K562 (cell line): ENCODE measurements at regions not wholly inside any gene's neighbourhood (a gene's known extent, or its start where the extent isn't known, plus 50 kb on each side); places are given as distances from the start of the nearest gene placed in this dataset.

Experiments used
- ATAC-seq: fragments of 200-7000 bp; cut with Tn5 transposase; 3 replicates; pipeline ENCODE4 v1.9.1; 2020; ENCODE audit warnings: moderate library complexity
- BruUV-seq: library from RNA; stranded (reverse); fragments of 400-500 nt; replicated peaks from 2 replicates; lab custom pipeline; 2021; lab: Mats Ljungman, UMichigan
- CTCF ChIA-PET: fragments of 300-600 bp; formaldehyde crosslinking; extraction: SDS; loops from one replicate; lab custom pipeline; 2021; ENCODE audit warnings: low intra/inter-chr PET ratio; lab: Yijun Ruan, JAX
- POLR2A ChIA-PET: fragments of 300-600, 350-650 bp; sonication (Branson Sonifier 250); formaldehyde crosslinking; extraction: SDS; loops from one replicate; lab custom pipeline; 2021; ENCODE audit warnings: antibody characterized with exemption, inconsistent platforms; lab: Yijun Ruan, JAX
- DNase-seq, 4 experiments: peaks; one replicate each; pipeline versions ENCODE4 v3.0.0 to v3.0.0-alpha.2; 2011 to 2018; ENCODE audit warnings: low spot score in 3 of 4, mixed read lengths in 3 of 4; ENCODE audit errors: extremely low read depth in 1 of 4
- FAIRE-seq: peaks from 2 replicates; lab custom pipeline; 2011; peaks lifted over from hg19 to GRCh38; lab: Jason Lieb, UNC
- H2AFZ ChIP-seq: 2 replicates; pipeline ENCODE4 v1.6.0; 2011; ENCODE audit warnings: low read depth, low read length, control low read depth, inconsistent platforms
- H3K27ac ChIP-seq: fragments of 200-600 bp; 3 replicates; pipeline ENCODE4 v1.8.0; 2011; ENCODE audit warnings: low read depth, mild to moderate bottlenecking, control low read depth, inconsistent platforms, low read length, moderate library complexity, mixed read lengths; ENCODE audit errors: extremely low read depth
- H3K27me3 ChIP-seq, 2 experiments: fragments of 300-600 bp in 1 of 2; 2 replicates in 1 of 2; 3 replicates in 1 of 2; pipeline versions ENCODE4 v1.6.0 to v1.8.0; 2011; ENCODE audit warnings: inconsistent platforms in 2 of 2, low read length in 2 of 2, mild to moderate bottlenecking in 1 of 2, mixed read lengths in 1 of 2, moderate library complexity in 1 of 2; ENCODE audit not compliant: control insufficient read depth in 2 of 2, insufficient read depth in 2 of 2
- H3K36me3 ChIP-seq: fragments of 300-600 bp; 3 replicates; pipeline ENCODE4 v1.8.0; 2011; ENCODE audit warnings: mild to moderate bottlenecking, low read length, inconsistent platforms; ENCODE audit not compliant: control insufficient read depth, insufficient read depth
- H3K4me1 ChIP-seq, 2 experiments: fragments of 200-600 bp in 1 of 2; replicated peaks in 1 of 2; 2 replicates in 1 of 2; 3 replicates in 1 of 2; pipeline versions ENCODE4 v1.5.1 to v1.8.0; 2011; ENCODE audit warnings: inconsistent platforms in 2 of 2, low read length in 2 of 2, mild to moderate bottlenecking in 1 of 2, mixed read lengths in 1 of 2, moderate library complexity in 1 of 2; ENCODE audit not compliant: control insufficient read depth in 2 of 2, insufficient read depth in 2 of 2
- H3K4me2 ChIP-seq: 2 replicates; pipeline ENCODE4 v1.6.1; 2011; ENCODE audit warnings: low read length, control low read depth, inconsistent platforms, mixed read lengths; ENCODE audit not compliant: insufficient read depth
- H3K4me3 ChIP-seq: fragments of 200-600 bp; sonication (generic), shearing (Covaris generic); 2 replicates; pipeline ENCODE4 v1.5.1; 2016; ENCODE audit warnings: control low read depth, inconsistent platforms
- H3K79me2 ChIP-seq: fragments of 200-600 bp; 3 replicates; pipeline ENCODE4 v1.8.0; 2011; ENCODE audit warnings: low read length, inconsistent platforms; ENCODE audit not compliant: control insufficient read depth, insufficient read depth
- H3K9ac ChIP-seq, 2 experiments: 2 replicates each; pipeline versions ENCODE4 v1.6.0 to v1.6.1; 2011; ENCODE audit warnings: low read depth in 2 of 2, low read length in 2 of 2, control low read depth in 1 of 2, inconsistent platforms in 1 of 2, mild to moderate bottlenecking in 1 of 2, mixed read lengths in 1 of 2; ENCODE audit not compliant: insufficient read depth in 1 of 2
- H3K9me1 ChIP-seq: one replicate; pipeline ENCODE4 v1.6.0; 2011; ENCODE audit warnings: inconsistent platforms, mild to moderate bottlenecking, low read length, moderate library complexity; ENCODE audit not compliant: control insufficient read depth, insufficient read depth
- H3K9me3 ChIP-seq: replicated peaks from 2 replicates; pipeline ENCODE4 v1.5.1; 2011; ENCODE audit warnings: low read depth, low read length, inconsistent platforms; ENCODE audit not compliant: control insufficient read depth, insufficient read depth
- H4K20me1 ChIP-seq: replicated peaks from 2 replicates; pipeline ENCODE4 v1.6.1; 2011; ENCODE audit warnings: low read length, inconsistent platforms, mixed read lengths; ENCODE audit not compliant: control insufficient read depth, insufficient read depth
- EZH2 ChIP-seq: IDR thresholded peaks from 2 replicates; pipeline ENCODE4 v1.6.1; 2012; ENCODE audit warnings: low read depth, mild to moderate bottlenecking, inconsistent platforms, low read length, borderline replicate concordance
- HDAC8 ChIP-seq: fragments of 450-650 bp; IDR thresholded peaks from 2 replicates; pipeline ENCODE4 v1.6.1; 2016; ENCODE audit warnings: mild to moderate bottlenecking, missing genetic modification characterization, moderate library complexity, missing compliant biosample characterization
- HIVEP1 ChIP-seq: fragments of 250-450 bp; sonication (Bioruptor Pico); IDR thresholded peaks from 2 replicates; pipeline ENCODE4 v1.4.0; 2020; ENCODE audit warnings: mild to moderate bottlenecking
- HMGN3 ChIP-seq: IDR thresholded peaks from 2 replicates; pipeline ENCODE4 v1.6.1; 2011; ENCODE audit warnings: borderline replicate concordance, low read depth, mild to moderate bottlenecking, mixed read lengths, low read length; ENCODE audit not compliant: insufficient read length; ENCODE audit errors: extremely low read depth
- MEF2A ChIP-seq: IDR thresholded peaks from 2 replicates; pipeline ENCODE4 v1.6.1; 2011; ENCODE audit warnings: low read depth, mild to moderate bottlenecking, low read length, moderate library complexity; ENCODE audit not compliant: control insufficient read depth
- RBM22 ChIP-seq: fragments of 200-400 bp; formaldehyde crosslinking; IDR thresholded peaks from 2 replicates; pipeline ENCODE4 v1.6.1; 2018; ENCODE audit warnings: low read length, low read depth; ENCODE audit not compliant: poor library complexity, severe bottlenecking
- RCOR1 ChIP-seq, 2 experiments: IDR thresholded peaks; 2 replicates each; pipeline ENCODE4 v1.6.1; 2012; ENCODE audit warnings: low read depth in 2 of 2, low read length in 2 of 2, borderline replicate concordance in 1 of 2, improper control_type of control experiment in 1 of 2
- RFX7 ChIP-seq: fragments of 250-450 bp; sonication (Bioruptor Pico); IDR thresholded peaks from 2 replicates; pipeline ENCODE4 v1.5.1; 2021; ENCODE audit warnings: mild to moderate bottlenecking
- SNRNP70 ChIP-seq: fragments of 200-400 bp; formaldehyde crosslinking; optimal IDR thresholded peaks from 2 replicates; pipeline ENCODE3; 2017; ENCODE audit warnings: low read depth, low read length
- TAF7 ChIP-seq: fragments of 450-650 bp; IDR thresholded peaks from 2 replicates; pipeline ENCODE4 v1.6.1; 2016; ENCODE audit warnings: missing genetic modification characterization, missing compliant biosample characterization
- TSC22D4 ChIP-seq: fragments of 450-650 bp; IDR thresholded peaks from 2 replicates; pipeline ENCODE4 v1.6.1; 2016; ENCODE audit warnings: missing genetic modification characterization, missing biosample characterization, control low read depth
- ZC3H11A ChIP-seq: IDR thresholded peaks from 2 replicates; pipeline ENCODE4 v1.6.1; 2012; ENCODE audit warnings: low read depth, low read length, improper control_type of control experiment
- ZNF12 ChIP-seq: sonication (generic); formaldehyde crosslinking; IDR thresholded peaks from 2 replicates; pipeline ENCODE4 v1.4.0; 2020; ENCODE audit warnings: mild to moderate bottlenecking, missing genetic modification reagents
- ZNF609 ChIP-seq: sonication (generic); formaldehyde crosslinking; IDR thresholded peaks from 2 replicates; pipeline ENCODE4 v1.8.1; 2023; ENCODE audit warnings: missing genetic modification reagents, mild to moderate bottlenecking, borderline replicate concordance
- WGBS: fragments of 100-300 bp; shearing (Covaris generic); methylation state at CpG from one replicate; pipeline ENCODE4 v1.1.6; 2016; ENCODE audit warnings: low coverage, mixed read lengths; ENCODE audit not compliant: insufficient coverage; ENCODE audit errors: missing lambda C conversion rate; 5-methylcytosine and 5-hydroxymethylcytosine counted together
- in situ Hi-C: fragments of 300-500 bp; cut with MboI; formaldehyde crosslinking; loops from 4 replicates; pipeline ENCODE4 v1.15.0; 2018; ENCODE audit warnings: inconsistent platforms, mixed read lengths
- intact Hi-C: fragments of 100-400 bp; cut with micrococcal nuclease; formaldehyde crosslinking; loops from 2 replicates; pipeline ENCODE4 v1.14.2; 2022
- TF ChIP-seq, protein P1 (sequence below): fragments of 450-650 bp; IDR thresholded peaks from 2 replicates; pipeline ENCODE4 v1.6.1; 2016; ENCODE audit warnings: missing biosample characterization, missing genetic modification characterization

- H3K79me2 ChIP-seq: no peaks in the 10 kb centered on the region
- no peaks in the 10 kb centered on the region for H3K9me1 ChIP-seq
- no peaks in the 10 kb centered on the region for H3K4me1 ChIP-seq
- FAIRE-seq (no peak), DNase-seq (no peak), ATAC-seq (no peak)
- CTCF ChIA-PET: no interaction called here
- no peak overlapping the region for H3K9ac ChIP-seq
- intact Hi-C loops: no loop called here
- no peak overlapping the region for H3K4me2 ChIP-seq
- no peaks in the 10 kb centered on the region for H3K9me3 ChIP-seq
- H2AFZ ChIP-seq: no peak overlapping the region
- no peak overlapping the region for H3K27ac ChIP-seq
- POLR2A ChIA-PET: interaction anchor here (0.6 to 0.7 kb wide), 2 partner anchors 29 to 518 kb away, joined by 3 read pairs; no protein-coding TSS in a partner anchor
- H3K27me3 ChIP-seq: no peaks in the 10 kb centered on the region
- no peaks in the 10 kb centered on the region for H4K20me1 ChIP-seq
- H3K4me3 ChIP-seq: no peak overlapping the region
- WGBS: 5% methylated on average over 4 of the region's 4 CpGs
- in situ Hi-C loops: no loop called here
- no peaks in the 10 kb centered on the region for H3K36me3 ChIP-seq
- BruUV-seq: no TSS peak
- no peak for TF ChIP-seq HDAC8 (tag)
- TF ChIP-seq ZNF609 (CRISPR knock-in tag): no peak
- no peak for TF ChIP-seq RBM22
- no peak for TF ChIP-seq ZNF12
- TF ChIP-seq TAF7 (tag): no peak
- no peak for TF ChIP-seq ZC3H11A
- TF ChIP-seq MEF2A: no peak
- TF ChIP-seq RFX7 (CRISPR knock-in tag): no peak
- no peak for TF ChIP-seq RCOR1 (IDR thresholded peaks at IDR 0.05; ENCODE audit: borderline replicate concordance in 1 of 2, low read depth in 2 of 2, low read length in 2 of 2)
- no peak for TF ChIP-seq HIVEP1 (CRISPR knock-in tag)
- TF ChIP-seq EZH2: no peak
- TF ChIP-seq, protein P1, sequence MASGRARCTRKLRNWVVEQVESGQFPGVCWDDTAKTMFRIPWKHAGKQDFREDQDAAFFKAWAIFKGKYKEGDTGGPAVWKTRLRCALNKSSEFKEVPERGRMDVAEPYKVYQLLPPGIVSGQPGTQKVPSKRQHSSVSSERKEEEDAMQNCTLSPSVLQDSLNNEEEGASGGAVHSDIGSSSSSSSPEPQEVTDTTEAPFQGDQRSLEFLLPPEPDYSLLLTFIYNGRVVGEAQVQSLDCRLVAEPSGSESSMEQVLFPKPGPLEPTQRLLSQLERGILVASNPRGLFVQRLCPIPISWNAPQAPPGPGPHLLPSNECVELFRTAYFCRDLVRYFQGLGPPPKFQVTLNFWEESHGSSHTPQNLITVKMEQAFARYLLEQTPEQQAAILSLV (tag): no peak
- no peak for TF ChIP-seq SNRNP70
- no peak for TF ChIP-seq HMGN3
- no peak for TF ChIP-seq TSC22D4 (tag)
Measured at GRCh38 chr2:21412944-21413443, 289.2 kb downstream of the TDRD15 start.
